ENCODE measurements at regions not wholly inside any gene's neighbourhood (a gene's known extent, or its start where the extent isn't known, plus 50 kb on each side); places are given as distances from the start of the nearest gene placed in this dataset.

- Histone ChIP-seq H3K36me3 (replicated peaks; ENCODE audit: control insufficient read depth, insufficient read depth, low read length) (no peaks in the 10 kb centered on the region), H3K27me3 (ENCODE audit: control insufficient read depth, insufficient read depth, low read length) (no peaks in the 10 kb centered on the region), H3K4me3 (ENCODE audit: insufficient read depth, low read depth, low read length) (no peak overlapping the region)
- DNase-seq: no peak
Observed at GRCh38 chr1:157419845-157420542, 132.3 kb downstream of the FCRL5 start.

GRCh38 chr1:157418659-157419058, 133.7 kb downstream of the FCRL5 start:
- Histone ChIP-seq H3K27me3 (ENCODE audit: control insufficient read depth, insufficient read depth, low read length) (no peaks in the 10 kb centered on the region), H3K36me3 (replicated peaks; ENCODE audit: control insufficient read depth, insufficient read depth, low read length) (no peaks in the 10 kb centered on the region), H3K4me3 (ENCODE audit: insufficient read depth, low read depth, low read length) (no peak overlapping the region)
- no peak for DNase-seq

- no peak overlapping the region for H3K4me3 ChIP-seq (ENCODE audit: insufficient read depth, low read depth, low read length)
- no peaks in the 10 kb centered on the region for H3K36me3 ChIP-seq (replicated peaks; ENCODE audit: control insufficient read depth, insufficient read depth, low read length)
- DNase-seq: no peak
- no peaks in the 10 kb centered on the region for H3K27me3 ChIP-seq (ENCODE audit: control insufficient read depth, insufficient read depth, low read length)
Observed at GRCh38 chr1:157418231-157418630, 134.1 kb downstream of the FCRL5 start.

- no peak for DNase-seq
- H3K27me3 ChIP-seq (ENCODE audit: control insufficient read depth, insufficient read depth, low read length): no peaks in the 10 kb centered on the region; the same call in 1 of the 2 replicates
- H3K4me3 ChIP-seq (ENCODE audit: insufficient read depth, low read depth, low read length): no peak overlapping the region
- no peaks in the 10 kb centered on the region for H3K36me3 ChIP-seq (replicated peaks; ENCODE audit: control insufficient read depth, insufficient read depth, low read length)
Observed at GRCh38 chr1:157415661-157416060, 136.7 kb downstream of the FCRL5 start.

- DNase-seq: no peak
- H3K4me3 ChIP-seq (ENCODE audit: insufficient read depth, low read depth, low read length): no peak overlapping the region
- no peaks in the 10 kb centered on the region; the same call in 1 of the 2 replicates for H3K27me3 ChIP-seq (ENCODE audit: control insufficient read depth, insufficient read depth, low read length)
- H3K36me3 ChIP-seq (replicated peaks; ENCODE audit: control insufficient read depth, insufficient read depth, low read length): no peaks in the 10 kb centered on the region
Observed at GRCh38 chr1:157412308-157412707, 140.0 kb downstream of the FCRL5 start.

- no peak overlapping the region for H3K4me3 ChIP-seq (ENCODE audit: insufficient read depth, low read depth, low read length)
- no peaks in the 10 kb centered on the region for H3K36me3 ChIP-seq (replicated peaks; ENCODE audit: control insufficient read depth, insufficient read depth, low read length)
- H3K27me3 ChIP-seq (ENCODE audit: control insufficient read depth, insufficient read depth, low read length): no peaks in the 10 kb centered on the region; the same call in 1 of the 2 replicates
- no peak for DNase-seq
Observed at GRCh38 chr1:157411769-157412168, 140.5 kb downstream of the FCRL5 start.

- no peaks in the 10 kb centered on the region for H3K36me3 ChIP-seq (replicated peaks; ENCODE audit: control insufficient read depth, insufficient read depth, low read length)
Observed at GRCh38 chr1:157411064-157411463, 141.3 kb downstream of the FCRL5 start.

GRCh38 chr1:157410457-157410856, 141.9 kb downstream of the FCRL5 start:
- no peak for DNase-seq
- no peaks in the 10 kb centered on the region for H3K36me3 ChIP-seq (replicated peaks; ENCODE audit: control insufficient read depth, insufficient read depth, low read length)
- H3K4me3 ChIP-seq (ENCODE audit: insufficient read depth, low read depth, low read length): no peak overlapping the region
- no peaks in the 10 kb centered on the region; the same call in 1 of the 2 replicates for H3K27me3 ChIP-seq (ENCODE audit: control insufficient read depth, insufficient read depth, low read length)

More at GRCh38 chr1:157411064-157411463, 141.3 kb downstream of the FCRL5 start:
- H3K4me3 ChIP-seq (ENCODE audit: insufficient read depth, low read depth, low read length): no peak overlapping the region
- no peak for DNase-seq
- H3K27me3 ChIP-seq (ENCODE audit: control insufficient read depth, insufficient read depth, low read length): no peaks in the 10 kb centered on the region; the same call in 1 of the 2 replicates

- Histone ChIP-seq H3K36me3 (replicated peaks; ENCODE audit: control insufficient read depth, insufficient read depth, low read length) (no peaks in the 10 kb centered on the region), H3K27me3 (ENCODE audit: control insufficient read depth, insufficient read depth, low read length) (no peaks in the 10 kb centered on the region; the same call in 1 of the 2 replicates), H3K4me3 (ENCODE audit: insufficient read depth, low read depth, low read length) (no peak overlapping the region)
- no peak for DNase-seq
Observed at GRCh38 chr1:157409927-157410326, 142.4 kb downstream of the FCRL5 start.

GRCh38 chr1:157407917-157408525, 144.3 kb downstream of the FCRL5 start:
- no peaks in the 10 kb centered on the region for H3K36me3 ChIP-seq (replicated peaks; ENCODE audit: control insufficient read depth, insufficient read depth, low read length)
- H3K27me3 ChIP-seq (ENCODE audit: control insufficient read depth, insufficient read depth, low read length): no peaks in the 10 kb centered on the region; the same call in 1 of the 2 replicates
- no peak for DNase-seq
- H3K4me3 ChIP-seq (ENCODE audit: insufficient read depth, low read depth, low read length): no peak overlapping the region

- no peaks in the 10 kb centered on the region; the same call in 1 of the 2 replicates for H3K27me3 ChIP-seq (ENCODE audit: control insufficient read depth, insufficient read depth, low read length)
- no peak overlapping the region for H3K4me3 ChIP-seq (ENCODE audit: insufficient read depth, low read depth, low read length)
- no peaks in the 10 kb centered on the region for H3K36me3 ChIP-seq (replicated peaks; ENCODE audit: control insufficient read depth, insufficient read depth, low read length)
- DNase-seq: no peak
Observed at GRCh38 chr1:157407367-157407766, 144.9 kb downstream of the FCRL5 start.

GRCh38 chr1:157405662-157406061, 146.7 kb downstream of the FCRL5 start:
- Histone ChIP-seq H3K4me3 (ENCODE audit: insufficient read depth, low read depth, low read length) (no peak overlapping the region), H3K27me3 (ENCODE audit: control insufficient read depth, insufficient read depth, low read length) (no peaks in the 10 kb centered on the region; the same call in 1 of the 2 replicates), H3K36me3 (replicated peaks; ENCODE audit: control insufficient read depth, insufficient read depth, low read length) (no peaks in the 10 kb centered on the region)
- DNase-seq: no peak

- DNase-seq: no peak
- Histone ChIP-seq H3K4me3 (ENCODE audit: insufficient read depth, low read depth, low read length) (no peak overlapping the region), H3K27me3 (ENCODE audit: control insufficient read depth, insufficient read depth, low read length) (no peaks in the 10 kb centered on the region; the same call in 1 of the 2 replicates), H3K36me3 (replicated peaks; ENCODE audit: control insufficient read depth, insufficient read depth, low read length) (no peaks in the 10 kb centered on the region)
Observed at GRCh38 chr1:157404614-157405013, 147.7 kb downstream of the FCRL5 start.

- H3K27me3 ChIP-seq (ENCODE audit: control insufficient read depth, insufficient read depth, low read length): no peaks in the 10 kb centered on the region
- H3K36me3 ChIP-seq (replicated peaks; ENCODE audit: control insufficient read depth, insufficient read depth, low read length): no peaks in the 10 kb centered on the region
- DNase-seq: no peak
Observed at GRCh38 chr1:157404063-157404501, 148.2 kb downstream of the FCRL5 start.

GRCh38 chr1:157403608-157404007, 148.7 kb downstream of the FCRL5 start:
- no peaks in the 10 kb centered on the region for H3K27me3 ChIP-seq (ENCODE audit: control insufficient read depth, insufficient read depth, low read length)
- H3K36me3 ChIP-seq (replicated peaks; ENCODE audit: control insufficient read depth, insufficient read depth, low read length): no peaks in the 10 kb centered on the region
- no peak overlapping the region for H3K4me3 ChIP-seq (ENCODE audit: insufficient read depth, low read depth, low read length)
- no peak for DNase-seq

More at GRCh38 chr1:157404063-157404501, 148.2 kb downstream of the FCRL5 start:
- no peak overlapping the region for H3K4me3 ChIP-seq (ENCODE audit: insufficient read depth, low read depth, low read length)
